Sigmoid colon (tissue), 6 donors: ENCODE measurements at regions not wholly inside any gene's neighbourhood (a gene's known extent, or its start where the extent isn't known, plus 50 kb on each side); places are given as distances from the start of the nearest gene placed in this dataset.
"Not testable (repeated sequence)": the region's sequence is repeated elsewhere in the genome, so short reads cannot be mapped to it uniquely, and the experiment has no call there.

Source experiments
- DNase-seq: peaks from one replicate; pipeline ENCODE4 v3.0.0-alpha.2; 2019
- H3K27ac ChIP-seq, 4 donors: fragments of 200-600 bp; sonication (generic); one replicate each; pipeline ENCODE4 v1.5.1; 2016 to 2019; ENCODE audit warnings: mild to moderate bottlenecking in 1 of 4
- H3K27me3 ChIP-seq, 3 donors: fragments of 200-600 bp; sonication (generic); one replicate each; pipeline ENCODE4 v1.5.1; 2019; ENCODE audit warnings: mild to moderate bottlenecking in 1 of 3
- H3K36me3 ChIP-seq, 4 donors: fragments of 200-600 bp; sonication (generic); one replicate each; pipeline ENCODE4 v1.5.1; 2016 to 2019
- H3K4me1 ChIP-seq, 4 donors: fragments of 200-600 bp; sonication (generic); one replicate each; pipeline ENCODE4 v1.5.1; 2017 to 2019
- H3K4me3 ChIP-seq, 4 donors: fragments of 200-600 bp; sonication (generic); one replicate each; pipeline ENCODE4 v1.5.1; 2017 to 2019; ENCODE audit warnings: mild to moderate bottlenecking in 2 of 4, moderate library complexity in 1 of 4
- H3K9me3 ChIP-seq, 4 donors: fragments of 200-600 bp in 3 of 4; sonication (generic) in 3 of 4; one replicate each; pipeline versions ENCODE4 v1.5.1 to v1.6.1; 2013 to 2019
- CTCF ChIP-seq, 4 experiments: fragments of 450-650 bp in 3 of 4; fragments of 200-600 bp in 1 of 4; IDR thresholded peaks; one replicate each; pipeline ENCODE4 v1.5.1; 2016 to 2019; ENCODE audit warnings: antibody characterized with exemption in 4 of 4, mild to moderate bottlenecking in 3 of 4, moderate library complexity in 2 of 4
- EP300 ChIP-seq, 4 donors: sonication (generic); formaldehyde crosslinking; IDR thresholded peaks; one replicate each; pipeline ENCODE4 v1.6.1; 2017; ENCODE audit warnings: antibody characterized with exemption in 4 of 4
- POLR2A ChIP-seq, 2 donors: fragments of 450-650 bp; IDR thresholded peaks; one replicate each; pipeline ENCODE4 v1.6.1; 2016; ENCODE audit warnings: antibody characterized with exemption in 2 of 2, mild to moderate bottlenecking in 2 of 2, moderate library complexity in 2 of 2
- POLR2AphosphoS5 ChIP-seq, 4 donors: sonication (generic); formaldehyde crosslinking; IDR thresholded peaks; one replicate each; pipeline ENCODE4 v1.6.1; 2017; ENCODE audit warnings: antibody characterized with exemption in 4 of 4
- WGBS, 2 donors: extraction: QIAGEN DNeasy Blood & Tissue Kit; methylation state at CpG; one replicate each; pipeline ENCODE4 v1.1.7; 2013; 5-methylcytosine and 5-hydroxymethylcytosine counted together
- intact Hi-C: fragments of 100-400 bp; cut with DNase I; formaldehyde crosslinking; loops from one replicate; pipeline ENCODE4 v1.15.1; 2023
- donor health status: healthy with polysubstance abuse.
- donor health status: healthy.

GRCh38 chr4:33940281-33940680 is 2304.0 kb downstream of the ARAP2 start:
- H3K36me3 ChIP-seq, result no peaks in the 10 kb centered on the region
- H3K9me3 ChIP-seq, result no peaks in the 10 kb centered on the region
- DNase-seq, result no peak
- no peaks in the 10 kb centered on the region for H3K4me1 ChIP-seq
- H3K27ac ChIP-seq, result no peak overlapping the region
- H3K4me3 ChIP-seq, result no peak overlapping the region
- intact Hi-C loops, result no loop called here
- no peaks in the 10 kb centered on the region for H3K27me3 ChIP-seq
- TF ChIP-seq CTCF (IDR thresholded peaks at IDR 0.05) (no peak), POLR2A (IDR thresholded peaks at IDR 0.05) (no peak), POLR2AphosphoS5 (IDR thresholded peaks at IDR 0.05) (no peak), EP300 (IDR thresholded peaks at IDR 0.05) (no peak)

GRCh38 chr4:33941854-33942253 is 2302.5 kb downstream of the ARAP2 start:
- Histone ChIP-seq H3K4me3 (no peak overlapping the region), H3K27me3 (no peaks in the 10 kb centered on the region), H3K36me3 (no peaks in the 10 kb centered on the region), H3K27ac (no peak overlapping the region), H3K4me1 (no peaks in the 10 kb centered on the region), H3K9me3 (no peaks in the 10 kb centered on the region)
- DNase-seq, result no peak
- 67 to 68% methylated on average over 1 of the region's 1 CpG for WGBS, 2 donors
- no peak for TF ChIP-seq CTCF (IDR thresholded peaks at IDR 0.05)
- no peak for TF ChIP-seq POLR2AphosphoS5 (IDR thresholded peaks at IDR 0.05)
- TF ChIP-seq POLR2A (IDR thresholded peaks at IDR 0.05), result no peak
- TF ChIP-seq EP300 (IDR thresholded peaks at IDR 0.05), result no peak
- intact Hi-C loops, result no loop called here

- intact Hi-C loops, result no loop called here
These were observed 2295.4 kb downstream of the ARAP2 start for GRCh38 chr4:33948921-33949320.

GRCh38 chr4:33953848-33954247 is 2290.5 kb downstream of the ARAP2 start:
- intact Hi-C loops, result not testable (repeated sequence)
- WGBS, 2 donors, result 91 to 96% methylated on average over 4 of the region's 4 CpGs

More at GRCh38 chr4:33948921-33949320, 2295.4 kb downstream of the ARAP2 start:
- Histone ChIP-seq H3K27me3 (no peaks in the 10 kb centered on the region), H3K36me3 (no peaks in the 10 kb centered on the region), H3K4me3 (no peak overlapping the region), H3K27ac (no peak overlapping the region), H3K9me3 (no peaks in the 10 kb centered on the region), H3K4me1 (no peaks in the 10 kb centered on the region)
- no peak for DNase-seq
- TF ChIP-seq POLR2AphosphoS5 (IDR thresholded peaks at IDR 0.05) (no peak), POLR2A (IDR thresholded peaks at IDR 0.05) (no peak), EP300 (IDR thresholded peaks at IDR 0.05) (no peak), CTCF (IDR thresholded peaks at IDR 0.05) (no peak)

GRCh38 chr4:33954759-33955158 is 2289.6 kb downstream of the ARAP2 start:
- TF ChIP-seq POLR2A (IDR thresholded peaks at IDR 0.05) (no peak), CTCF (IDR thresholded peaks at IDR 0.05) (no peak), EP300 (IDR thresholded peaks at IDR 0.05) (no peak), POLR2AphosphoS5 (IDR thresholded peaks at IDR 0.05) (no peak)
- H3K27ac ChIP-seq, result no peak overlapping the region
- no peaks in the 10 kb centered on the region for H3K27me3 ChIP-seq
- H3K9me3 ChIP-seq, result peaks cover 0 to 8% (median 0%) of the 10 kb centered on the region in 4 donors
- intact Hi-C loops, result no loop called here
- no peaks in the 10 kb centered on the region for H3K4me1 ChIP-seq
- no peaks in the 10 kb centered on the region for H3K36me3 ChIP-seq
- H3K4me3 ChIP-seq, result no peak overlapping the region
- DNase-seq, result no peak
- WGBS, 2 donors, result 92% methylated on average over 10 of the region's 10 CpGs

More at GRCh38 chr4:33953848-33954247, 2290.5 kb downstream of the ARAP2 start:
- H3K4me1 ChIP-seq, H3K36me3 ChIP-seq, DNase-seq, H3K27ac ChIP-seq, H3K4me3 ChIP-seq, H3K9me3 ChIP-seq, H3K27me3 ChIP-seq: not testable (repeated sequence)
